ENCODE measurements at regions not wholly inside any gene's neighbourhood (a gene's known extent, or its start where the extent isn't known, plus 50 kb on each side); places are given as distances from the start of the nearest gene placed in this dataset.

DNA sequence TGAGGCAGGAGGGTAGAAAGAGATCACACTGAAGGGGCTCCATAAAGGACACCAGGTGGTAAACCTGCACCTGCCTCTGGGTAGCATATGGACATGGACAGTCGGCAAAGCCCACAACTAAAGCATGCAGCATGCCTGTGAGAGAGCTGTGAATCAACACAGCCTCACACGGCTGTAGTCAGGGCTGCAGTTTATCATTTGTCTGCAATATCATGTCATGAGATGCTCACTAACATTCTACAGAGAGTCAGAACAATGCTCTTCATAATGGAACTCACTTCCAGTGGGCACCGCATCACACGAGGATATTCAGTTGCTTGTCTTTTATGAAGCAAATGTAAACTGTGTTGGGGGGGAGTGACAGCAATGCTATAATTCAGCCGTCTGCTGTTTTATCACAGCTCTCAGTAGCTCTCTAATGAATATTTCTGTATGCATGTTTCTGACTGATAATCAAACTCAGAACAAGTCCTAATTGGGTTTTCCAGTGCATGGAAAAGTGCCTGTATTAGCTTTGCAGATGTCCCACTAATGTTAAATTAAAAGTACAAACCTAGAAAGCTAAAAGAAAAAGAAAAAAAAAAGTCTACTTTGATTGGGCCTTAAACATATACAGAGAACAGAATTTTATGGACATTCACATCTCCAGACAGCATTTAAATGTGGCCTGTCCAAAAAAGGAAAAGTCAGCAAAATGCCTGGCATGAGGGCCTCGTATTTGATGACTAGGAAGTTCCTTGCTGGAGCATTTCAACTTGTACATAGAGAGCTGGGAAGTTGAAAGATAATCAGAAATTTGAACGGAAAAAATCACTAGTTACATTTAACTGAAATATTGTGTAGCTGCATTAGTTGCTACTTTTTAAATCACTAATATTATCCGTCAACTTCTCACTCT is 406.1 kb upstream of the SOX11 start:
- intact Hi-C loops (cut with micrococcal nuclease; ENCODE audit: unreplicated experiment), result no loop called here
- no peaks in the 10 kb centered on the region for H3K27me3 ChIP-seq (ENCODE audit: insufficient read depth, low read depth)
- POLR2A ChIA-PET (ENCODE audit: unreplicated experiment), result no interaction called here
- no peak overlapping the region for H3K4me2 ChIP-seq
- H3K9me3 ChIP-seq (ENCODE audit: insufficient read depth, low read depth), result no peaks in the 10 kb centered on the region; the same call in 1 of the 2 replicates
- no peak for TF ChIP-seq EZH2 (IDR thresholded peaks at IDR 0.05; ENCODE audit: low read depth)
- TF ChIP-seq CTCF (conservative IDR thresholded peaks at IDR 0.05), result no peak
- DNase-seq, result no peak
- no peak overlapping the region for H2AFZ ChIP-seq
- no peak overlapping the region for H3K4me3 ChIP-seq
- H4K20me1 ChIP-seq (ENCODE audit: insufficient read depth), result peaks cover 4% of the 10 kb centered on the region; the same call in 1 of the 2 replicates
- no peaks in the 10 kb centered on the region for H3F3A ChIP-seq (ENCODE audit: insufficient read depth, low read depth)
- no peak overlapping the region for H3K27ac ChIP-seq
- no peaks in the 10 kb centered on the region for H3K4me1 ChIP-seq (replicated peaks; ENCODE audit: insufficient read depth)
- no peaks in the 10 kb centered on the region for H3K79me2 ChIP-seq (ENCODE audit: low read depth)
- H3K36me3 ChIP-seq (ENCODE audit: low read depth), result no peaks in the 10 kb centered on the region
- CTCF ChIA-PET, result no interaction called here
- no TSS peak for BruUV-seq (replicated peaks)
- H3K9me2 ChIP-seq (ENCODE audit: insufficient read depth), result no peaks in the 10 kb centered on the region

DNA sequence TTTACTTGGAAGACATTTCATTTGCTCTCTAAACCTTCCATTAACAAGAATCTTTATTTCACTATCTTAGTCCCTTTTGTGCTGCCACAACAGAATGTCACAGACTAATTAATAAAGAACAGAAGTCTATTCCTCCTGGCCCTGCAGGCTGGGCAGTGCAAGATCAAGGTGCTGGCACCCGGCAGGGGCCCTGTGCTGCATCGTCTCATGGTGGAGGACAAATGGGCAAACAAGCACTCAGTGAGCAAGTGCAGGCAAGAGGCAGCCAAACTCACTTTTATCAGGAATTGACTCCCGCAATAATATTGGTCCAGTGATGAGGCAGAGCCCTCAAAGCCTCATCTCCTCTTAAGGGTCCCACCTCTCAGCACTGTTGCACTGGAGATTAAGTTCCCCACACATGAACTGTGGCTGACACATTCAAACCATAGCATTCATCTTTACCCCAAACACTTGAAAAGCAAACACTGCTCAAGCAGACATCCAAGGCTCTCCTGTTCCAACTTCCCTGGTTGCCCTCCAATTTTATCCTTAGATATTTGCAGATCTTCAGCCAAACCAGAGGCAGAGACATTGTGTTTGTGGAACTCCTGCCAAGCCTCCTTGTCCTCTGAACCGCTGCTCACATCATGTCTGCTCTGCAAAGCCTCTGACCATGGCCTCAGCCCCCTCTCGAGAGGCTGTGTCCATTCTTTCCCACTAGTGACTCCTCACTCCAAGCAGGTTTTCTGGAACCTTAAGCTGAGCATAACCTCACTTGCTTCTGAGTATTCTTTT is 404.4 kb upstream of the SOX11 start:
- no peaks in the 10 kb centered on the region for H3K79me2 ChIP-seq (ENCODE audit: low read depth)
- ChIA-PET CTCF (no interaction called here), POLR2A (ENCODE audit: unreplicated experiment) (no interaction called here)
- TF ChIP-seq CTCF (conservative IDR thresholded peaks at IDR 0.05) (no peak), EZH2 (IDR thresholded peaks at IDR 0.05; ENCODE audit: low read depth) (no peak)
- intact Hi-C loops (cut with micrococcal nuclease; ENCODE audit: unreplicated experiment), result no loop called here
- no peak overlapping the region for H3K4me2 ChIP-seq
- no peaks in the 10 kb centered on the region for H3K36me3 ChIP-seq (ENCODE audit: low read depth)
- H3K4me1 ChIP-seq (replicated peaks; ENCODE audit: insufficient read depth), result no peaks in the 10 kb centered on the region
- H4K20me1 ChIP-seq (ENCODE audit: insufficient read depth), result peaks cover 4% of the 10 kb centered on the region; the same call in 1 of the 2 replicates
- H3F3A ChIP-seq (ENCODE audit: insufficient read depth, low read depth), result no peaks in the 10 kb centered on the region
- H2AFZ ChIP-seq, result no peak overlapping the region
- H3K27ac ChIP-seq, result no peak overlapping the region
- no peaks in the 10 kb centered on the region for H3K27me3 ChIP-seq (ENCODE audit: insufficient read depth, low read depth)
- no peak for DNase-seq
- no peaks in the 10 kb centered on the region for H3K9me2 ChIP-seq (ENCODE audit: insufficient read depth)
- no peak overlapping the region for H3K4me3 ChIP-seq
- no TSS peak for BruUV-seq (replicated peaks)
- no peaks in the 10 kb centered on the region; the same call in 1 of the 2 replicates for H3K9me3 ChIP-seq (ENCODE audit: insufficient read depth, low read depth)

DNA sequence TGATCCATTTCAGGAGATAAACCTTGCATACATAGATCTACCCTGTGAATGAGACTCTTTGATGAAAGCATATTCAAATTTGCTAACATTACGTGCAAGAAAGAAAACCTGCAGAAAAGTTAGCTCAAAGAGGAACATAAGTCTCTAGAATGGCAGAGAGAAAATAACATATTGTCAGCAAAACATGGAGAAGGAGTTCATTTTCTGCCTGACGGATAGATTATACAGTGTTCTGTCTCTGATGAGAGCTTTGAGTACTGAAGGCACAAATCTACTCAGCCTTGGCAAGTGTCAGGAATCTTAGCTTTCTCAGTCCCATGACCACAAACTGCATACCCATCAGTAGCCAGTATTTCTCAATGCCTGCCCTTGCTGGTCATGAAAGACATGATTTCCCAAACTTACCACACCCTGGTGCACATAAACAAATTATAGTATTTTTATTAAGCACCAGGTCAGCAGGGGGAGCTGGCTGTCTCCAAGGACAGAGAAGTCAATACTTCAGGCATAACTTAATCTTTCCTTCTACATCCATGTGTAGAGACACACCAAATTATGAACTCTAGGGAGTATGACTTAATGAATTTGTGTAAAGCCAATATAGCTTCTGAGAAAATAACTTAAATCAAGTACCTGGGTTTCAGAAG is 401.2 kb upstream of the SOX11 start:
- no TSS peak for BruUV-seq (replicated peaks)
- no peaks in the 10 kb centered on the region; the same call in 1 of the 2 replicates for H3K9me3 ChIP-seq (ENCODE audit: insufficient read depth, low read depth)
- DNase-seq, result no peak
- no peaks in the 10 kb centered on the region for H3K79me2 ChIP-seq (ENCODE audit: low read depth)
- H3K4me2 ChIP-seq, result no peak overlapping the region
- no peaks in the 10 kb centered on the region; the same call in 1 of the 2 replicates for H3K9me2 ChIP-seq (ENCODE audit: insufficient read depth)
- no peak overlapping the region for H2AFZ ChIP-seq
- peaks cover 20% of the 10 kb centered on the region for H3K27me3 ChIP-seq (ENCODE audit: insufficient read depth, low read depth)
- CTCF ChIA-PET, result no interaction called here
- H4K20me1 ChIP-seq (ENCODE audit: insufficient read depth), result no peaks in the 10 kb centered on the region
- H3K4me1 ChIP-seq (replicated peaks; ENCODE audit: insufficient read depth), result no peaks in the 10 kb centered on the region
- no peaks in the 10 kb centered on the region for H3F3A ChIP-seq (ENCODE audit: insufficient read depth, low read depth)
- intact Hi-C loops (cut with micrococcal nuclease; ENCODE audit: unreplicated experiment), result no loop called here
- H3K4me3 ChIP-seq, result no peak overlapping the region
- no peak overlapping the region for H3K27ac ChIP-seq
- POLR2A ChIA-PET (ENCODE audit: unreplicated experiment), result no interaction called here
- H3K36me3 ChIP-seq (ENCODE audit: low read depth), result no peaks in the 10 kb centered on the region
- TF ChIP-seq EZH2 (IDR thresholded peaks at IDR 0.05; ENCODE audit: low read depth) (no peak), CTCF (conservative IDR thresholded peaks at IDR 0.05) (no peak)
